Gastroesophageal sphincter (tissue), 3 donors: ENCODE measurements at regions not wholly inside any gene's neighbourhood (a gene's known extent, or its start where the extent isn't known, plus 50 kb on each side); places are given as distances from the start of the nearest gene placed in this dataset.

Source experiments
- EP300 ChIP-seq: sonication (generic); formaldehyde crosslinking; IDR thresholded peaks from one replicate; pipeline ENCODE4 v1.6.1; 2017; ENCODE audit warnings: antibody characterized with exemption, mild to moderate bottlenecking
- POLR2A ChIP-seq, 2 donors: fragments of 450-650 bp; IDR thresholded peaks; one replicate each; pipeline ENCODE4 v1.6.1; 2017; ENCODE audit warnings: antibody characterized with exemption in 2 of 2, mild to moderate bottlenecking in 2 of 2, moderate library complexity in 1 of 2
- POLR2AphosphoS5 ChIP-seq: sonication (generic); formaldehyde crosslinking; IDR thresholded peaks from one replicate; pipeline ENCODE4 v1.6.1; 2017; ENCODE audit warnings: antibody characterized with exemption
- TF ChIP-seq, protein P1 (sequence below), 4 experiments: fragments of 200-600 bp in 2 of 4; fragments of 450-650 bp in 2 of 4; sonication (generic) in 1 of 4; IDR thresholded peaks; one replicate each; pipeline ENCODE4 v1.5.1; 2017 to 2019; ENCODE audit warnings: antibody characterized with exemption in 4 of 4, mild to moderate bottlenecking in 2 of 4, moderate library complexity in 2 of 4

DNA sequence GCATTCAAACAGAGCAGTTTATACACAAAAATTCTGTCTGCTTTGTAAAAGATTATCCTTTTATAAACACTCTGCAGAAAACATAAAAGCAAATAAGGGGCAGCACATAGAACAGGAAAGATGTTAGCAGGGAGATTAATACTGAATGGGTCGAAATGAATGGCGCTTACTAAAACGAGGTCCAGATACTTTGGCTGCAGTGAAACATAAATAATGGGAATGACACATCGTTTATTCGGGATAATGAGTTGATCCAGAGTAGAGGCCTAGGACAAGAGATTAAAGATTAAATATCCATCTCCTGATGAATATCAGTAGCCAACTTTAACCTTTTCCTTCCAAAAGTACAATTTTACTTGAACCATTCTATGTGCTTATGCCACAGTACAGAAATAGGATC, 54.4 kb upstream of the PROX1 start:
- TF ChIP-seq POLR2AphosphoS5 = no peak
- TF ChIP-seq, protein P1, sequence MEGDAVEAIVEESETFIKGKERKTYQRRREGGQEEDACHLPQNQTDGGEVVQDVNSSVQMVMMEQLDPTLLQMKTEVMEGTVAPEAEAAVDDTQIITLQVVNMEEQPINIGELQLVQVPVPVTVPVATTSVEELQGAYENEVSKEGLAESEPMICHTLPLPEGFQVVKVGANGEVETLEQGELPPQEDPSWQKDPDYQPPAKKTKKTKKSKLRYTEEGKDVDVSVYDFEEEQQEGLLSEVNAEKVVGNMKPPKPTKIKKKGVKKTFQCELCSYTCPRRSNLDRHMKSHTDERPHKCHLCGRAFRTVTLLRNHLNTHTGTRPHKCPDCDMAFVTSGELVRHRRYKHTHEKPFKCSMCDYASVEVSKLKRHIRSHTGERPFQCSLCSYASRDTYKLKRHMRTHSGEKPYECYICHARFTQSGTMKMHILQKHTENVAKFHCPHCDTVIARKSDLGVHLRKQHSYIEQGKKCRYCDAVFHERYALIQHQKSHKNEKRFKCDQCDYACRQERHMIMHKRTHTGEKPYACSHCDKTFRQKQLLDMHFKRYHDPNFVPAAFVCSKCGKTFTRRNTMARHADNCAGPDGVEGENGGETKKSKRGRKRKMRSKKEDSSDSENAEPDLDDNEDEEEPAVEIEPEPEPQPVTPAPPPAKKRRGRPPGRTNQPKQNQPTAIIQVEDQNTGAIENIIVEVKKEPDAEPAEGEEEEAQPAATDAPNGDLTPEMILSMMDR (IDR thresholded peaks at IDR 0.05) = no peak
- no peak for TF ChIP-seq POLR2A (IDR thresholded peaks at IDR 0.05)
- no peak for TF ChIP-seq EP300
